GM19025 (cell line): ENCODE measurements at regions not wholly inside any gene's neighbourhood (a gene's known extent, or its start where the extent isn't known, plus 50 kb on each side); places are given as distances from the start of the nearest gene placed in this dataset.

Experiments used
- ATAC-seq: cut with Tn5 transposase; IDR thresholded peaks from one replicate; pipeline ENCODE4 v1.9.1; 2021; ENCODE audit warnings: mild to moderate bottlenecking, low read depth, moderate library complexity; ENCODE audit not compliant: unreplicated experiment

- ATAC-seq = peak; percentile 94
These were observed 91.5 kb upstream of the ZNF827 start for GRCh38 chr4:146029939-146030710.

GRCh38 chr4:146029147-146029546 lies 90.5 kb upstream of the ZNF827 start:
- ATAC-seq = peak; percentile 33

GRCh38 chr4:146027761-146028160 lies 89.1 kb upstream of the ZNF827 start:
- ATAC-seq = no peak

GRCh38 chr4:146023334-146023967 lies 84.8 kb upstream of the ZNF827 start:
- peak; percentile 99 for ATAC-seq

- ATAC-seq = no peak
These were observed 83.9 kb upstream of the ZNF827 start for GRCh38 chr4:146022541-146022940.

GRCh38 chr4:146018247-146018646 lies 79.6 kb upstream of the ZNF827 start:
- ATAC-seq = no peak

GRCh38 chr4:146004730-146005129 lies 66.1 kb upstream of the ZNF827 start:
- ATAC-seq = no peak

- ATAC-seq = no peak
These were observed 50.0 kb upstream of the ZNF827 start for GRCh38 chr4:145988628-145989027.
